GM21528 (cell line): ENCODE measurements at regions not wholly inside any gene's neighbourhood (a gene's known extent, or its start where the extent isn't known, plus 50 kb on each side); places are given as distances from the start of the nearest gene placed in this dataset.
"Not testable (repeated sequence)": the region's sequence is repeated elsewhere in the genome, so short reads cannot be mapped to it uniquely, and the experiment has no call there.

Source experiments
- ATAC-seq: cut with Tn5 transposase; IDR thresholded peaks from one replicate; pipeline ENCODE4 v1.9.1; 2021; ENCODE audit warnings: mild to moderate bottlenecking, moderate library complexity; ENCODE audit not compliant: unreplicated experiment, low FRiP score

DNA sequence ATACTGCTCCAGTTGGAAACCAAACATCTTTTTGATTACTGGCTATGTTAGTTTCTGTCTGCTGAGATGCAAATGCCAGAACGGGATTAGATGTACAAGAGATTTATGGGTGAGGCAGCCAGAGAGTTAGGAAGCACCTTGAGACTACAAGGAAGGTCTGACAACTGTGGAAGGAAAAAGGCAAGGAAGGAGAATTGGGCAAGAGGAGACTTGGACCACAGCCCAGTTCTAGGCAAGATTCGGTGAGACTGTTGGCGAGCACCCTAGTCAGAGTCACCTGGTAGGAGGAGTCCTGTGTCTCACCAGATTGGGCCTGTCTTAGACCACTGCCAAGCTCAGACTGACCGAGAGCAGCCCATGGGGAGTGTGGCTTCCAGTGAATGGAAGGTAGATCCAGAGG is 91.8 kb upstream of the F13A1 start:
- ATAC-seq: no peak

DNA sequence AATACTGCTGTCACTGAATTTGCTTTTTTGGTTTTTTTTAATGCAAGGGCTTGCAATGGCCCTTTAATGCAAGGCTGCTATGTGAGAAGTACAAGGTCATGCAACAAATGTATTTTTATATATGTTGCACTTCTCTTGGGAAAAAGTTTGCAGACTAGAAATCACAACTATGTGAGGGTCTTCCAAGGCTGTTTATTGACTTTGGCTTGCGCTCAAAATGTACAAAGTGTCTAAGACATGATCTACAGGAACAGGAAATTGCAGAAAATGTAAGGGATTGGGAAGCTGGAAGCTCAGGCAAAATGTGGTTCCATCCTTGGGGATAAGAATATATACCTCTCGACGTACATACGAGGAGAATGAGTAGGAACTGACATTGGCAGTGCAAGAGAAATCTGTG is 92.2 kb upstream of the F13A1 start:
- no peak for ATAC-seq

DNA sequence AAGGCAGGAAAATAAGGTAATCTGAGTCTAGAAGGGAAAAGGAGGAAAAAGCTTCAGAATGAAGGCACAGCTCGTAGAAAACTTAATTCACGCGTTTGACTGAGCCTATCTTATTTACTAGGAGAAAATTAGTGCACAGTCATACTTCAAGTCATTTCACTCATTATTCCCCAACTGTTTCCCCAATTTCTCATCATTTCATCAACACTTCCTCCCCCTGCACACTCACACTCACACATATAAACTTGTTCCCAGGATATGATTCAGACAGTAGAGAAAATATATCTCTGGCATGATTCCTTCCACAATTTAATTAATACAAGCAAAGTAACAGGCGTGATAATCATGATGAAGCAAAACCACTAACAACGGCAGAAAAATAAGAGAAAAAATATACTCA is 94.5 kb upstream of the F13A1 start:
- ATAC-seq: no peak

DNA sequence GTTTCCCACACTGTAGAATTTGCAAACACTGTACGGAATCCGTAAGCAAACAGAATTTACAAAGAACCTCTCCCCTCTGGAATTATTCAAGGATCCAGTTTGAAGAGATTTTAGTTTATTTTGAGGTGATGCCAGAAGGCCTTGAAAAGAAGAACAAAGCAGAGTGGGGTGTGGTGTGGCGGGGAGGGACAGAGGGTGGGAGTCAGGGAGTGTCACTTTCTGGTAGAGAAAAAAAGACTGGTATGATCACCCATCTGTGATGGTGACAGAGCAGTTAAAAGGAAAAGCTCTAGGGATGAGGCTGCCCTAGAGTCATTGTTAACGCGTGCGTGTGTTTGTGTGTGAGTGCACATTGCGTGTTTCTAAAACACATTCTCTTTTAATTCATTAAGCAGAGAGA is 97.0 kb upstream of the F13A1 start:
- no peak for ATAC-seq

DNA sequence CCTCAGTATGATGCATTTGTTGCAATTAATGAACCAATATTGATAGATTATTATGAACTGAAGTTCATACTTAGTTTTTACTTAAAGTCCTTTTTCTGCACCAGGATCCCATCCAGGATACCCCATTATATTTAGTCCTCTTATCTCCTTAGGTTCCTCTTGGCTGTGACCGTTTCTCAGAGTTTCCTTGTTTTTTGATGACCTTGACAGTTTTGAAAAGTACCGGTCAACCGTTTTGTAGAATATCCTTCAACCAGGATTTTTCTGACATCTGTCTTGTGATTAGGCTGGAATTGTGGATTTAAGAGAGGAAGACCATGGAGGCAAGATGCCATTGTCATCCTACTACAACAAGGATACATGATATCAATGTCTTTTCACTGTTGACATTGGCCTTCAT is 98.0 kb upstream of the F13A1 start:
- no peak for ATAC-seq

DNA sequence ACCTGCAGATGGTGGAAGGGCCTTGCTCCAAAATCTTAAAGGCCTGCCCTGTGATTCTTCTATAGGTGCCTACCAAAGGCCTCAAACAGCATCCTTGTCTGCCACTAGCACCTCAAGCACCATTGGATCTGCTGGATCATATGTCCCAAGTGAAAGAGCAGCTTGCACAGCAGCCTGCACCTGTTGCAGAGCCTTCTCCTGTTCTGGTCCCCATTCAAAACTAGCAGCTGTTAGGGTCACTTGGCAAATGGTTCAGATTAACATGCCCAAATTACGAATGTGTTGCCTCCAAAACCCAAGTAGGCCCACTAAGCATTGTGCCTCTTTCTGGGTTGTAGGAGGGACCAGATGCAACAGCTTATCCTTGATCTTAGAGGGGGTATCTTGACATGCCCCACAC is 99.6 kb upstream of the F13A1 start:
- ATAC-seq: no peak

DNA sequence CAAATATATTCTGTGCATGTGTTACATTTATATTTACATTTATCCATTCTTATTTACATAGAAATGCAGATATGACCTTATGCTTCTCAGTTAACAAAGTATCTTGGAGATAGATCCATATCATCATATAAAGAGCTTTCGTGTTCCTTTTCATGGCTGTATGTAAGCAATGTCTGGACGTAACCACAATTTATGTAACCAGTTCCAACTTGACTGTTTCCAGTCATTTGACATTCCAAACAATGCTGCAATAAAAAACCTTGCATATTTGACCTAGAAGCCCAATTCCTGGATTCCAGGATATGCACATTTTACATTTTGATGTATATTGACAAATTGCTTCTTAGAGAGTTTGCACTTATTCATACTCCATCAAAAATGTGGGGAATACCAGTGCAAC is 113.7 kb upstream of the F13A1 start:
- no peak for ATAC-seq

DNA sequence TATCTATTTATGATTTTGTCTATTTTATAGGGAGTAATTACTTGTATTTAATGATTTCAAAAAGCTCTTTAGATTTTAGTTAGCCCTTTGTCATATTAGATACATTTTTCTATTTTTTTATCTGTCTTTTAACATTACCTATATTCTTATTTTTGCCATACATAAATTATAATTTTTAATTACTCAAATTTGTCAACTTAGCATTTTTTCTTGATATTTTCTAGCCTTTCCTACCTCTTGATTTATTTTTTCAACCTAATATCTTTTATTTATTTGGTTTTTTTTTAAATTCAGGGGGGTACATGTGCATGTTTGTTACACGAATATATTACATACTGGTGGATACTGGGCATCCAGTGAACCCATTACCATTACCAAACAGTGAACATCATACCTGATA is 114.3 kb upstream of the F13A1 start:
- ATAC-seq: no peak

DNA sequence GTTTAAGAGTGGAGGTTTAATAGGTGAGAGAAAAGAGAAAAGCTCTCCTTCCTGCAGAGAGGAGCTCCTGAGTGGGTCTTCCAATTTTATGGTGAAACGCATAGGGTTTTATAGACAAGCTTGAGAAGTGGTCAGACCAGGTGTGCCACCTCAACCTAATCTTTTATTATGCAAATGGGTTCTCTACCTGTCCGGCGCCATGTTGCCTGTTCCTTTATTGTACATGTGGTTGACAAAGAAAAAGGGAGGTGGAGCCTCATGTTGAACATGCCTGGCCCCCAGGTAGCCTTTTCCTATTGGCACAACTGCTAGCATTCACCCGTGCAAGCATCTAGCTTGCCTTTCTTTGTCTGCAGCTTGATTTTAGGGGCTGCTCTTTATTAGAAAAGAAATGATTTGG is 115.9 kb upstream of the F13A1 start:
- no peak for ATAC-seq

DNA sequence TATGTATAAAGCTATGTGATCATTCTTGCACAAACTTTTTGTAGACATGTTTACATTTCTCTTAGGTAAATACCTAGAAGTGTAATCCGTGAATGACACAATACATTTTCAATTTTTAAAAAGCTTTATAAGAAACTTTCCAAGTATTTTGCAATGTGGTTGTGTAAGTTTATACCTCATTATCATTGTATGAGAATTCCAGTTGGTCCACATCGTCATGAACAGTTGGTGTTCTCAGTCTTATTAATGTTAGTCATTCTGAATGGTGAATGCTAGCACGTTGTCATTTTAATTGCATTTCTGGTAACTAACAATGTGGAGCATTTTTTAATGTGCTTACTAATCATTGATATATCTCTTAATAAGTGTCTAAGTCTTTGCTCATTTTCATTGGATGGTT is 116.5 kb upstream of the F13A1 start:
- no peak for ATAC-seq

DNA sequence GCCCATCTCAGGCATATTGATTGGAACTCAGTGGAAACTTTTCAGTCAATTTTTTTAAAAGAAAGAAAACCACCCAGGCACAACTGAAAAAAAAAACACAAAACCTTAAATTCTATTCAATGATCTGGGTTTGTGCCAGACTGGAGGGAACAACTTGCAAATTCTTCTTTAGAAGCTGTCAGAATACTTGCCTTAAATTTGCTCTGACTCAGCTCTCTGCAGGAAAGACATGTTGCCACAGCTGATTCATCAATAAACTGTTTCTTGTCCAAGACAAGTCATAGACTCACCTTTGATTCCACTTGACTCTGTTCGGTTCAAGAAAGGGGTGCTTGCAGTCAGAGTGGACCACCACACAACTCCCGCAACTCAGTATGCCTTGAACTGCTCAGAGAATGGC is 117.8 kb upstream of the F13A1 start:
- no peak for ATAC-seq

DNA sequence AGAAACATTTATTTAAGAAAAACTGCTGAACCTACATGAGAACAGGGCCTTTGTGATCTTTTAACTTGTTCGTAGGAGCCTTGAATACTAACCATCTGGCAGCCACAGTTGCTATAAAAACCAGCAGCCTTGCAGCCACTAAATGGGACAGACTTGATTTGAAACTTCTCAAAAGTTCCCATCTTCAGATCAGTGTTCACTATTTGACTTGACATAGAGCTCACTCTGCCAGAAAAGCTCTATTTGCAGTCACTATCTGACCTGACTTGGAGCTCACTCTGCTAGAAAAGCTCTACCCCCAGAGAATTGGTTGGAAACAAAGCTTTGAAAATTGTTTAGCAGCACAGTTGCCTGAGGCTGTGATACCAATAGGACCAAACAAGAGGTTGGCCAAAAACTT is 119.3 kb upstream of the F13A1 start:
- no peak for ATAC-seq

DNA sequence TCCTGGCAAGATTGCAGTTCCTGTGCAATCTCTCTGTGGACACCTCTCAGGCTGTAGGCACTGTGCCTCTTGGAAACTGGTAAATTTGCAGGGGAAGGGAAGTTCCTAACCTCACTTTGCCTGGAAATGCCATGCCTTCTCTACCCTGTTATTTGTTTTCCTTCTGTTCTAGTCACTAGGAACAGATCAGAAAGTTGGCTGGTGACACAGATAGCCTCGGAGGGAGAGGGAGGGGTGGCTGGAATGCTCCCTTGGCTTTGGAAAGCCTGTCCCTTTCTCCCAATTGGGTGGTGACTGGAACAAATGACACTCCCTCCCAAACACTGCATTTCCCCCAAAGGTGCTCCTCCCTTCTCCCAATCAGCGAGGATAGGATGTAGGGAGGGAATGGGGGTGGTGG is 131.5 kb upstream of the F13A1 start:
- ATAC-seq: no peak

DNA sequence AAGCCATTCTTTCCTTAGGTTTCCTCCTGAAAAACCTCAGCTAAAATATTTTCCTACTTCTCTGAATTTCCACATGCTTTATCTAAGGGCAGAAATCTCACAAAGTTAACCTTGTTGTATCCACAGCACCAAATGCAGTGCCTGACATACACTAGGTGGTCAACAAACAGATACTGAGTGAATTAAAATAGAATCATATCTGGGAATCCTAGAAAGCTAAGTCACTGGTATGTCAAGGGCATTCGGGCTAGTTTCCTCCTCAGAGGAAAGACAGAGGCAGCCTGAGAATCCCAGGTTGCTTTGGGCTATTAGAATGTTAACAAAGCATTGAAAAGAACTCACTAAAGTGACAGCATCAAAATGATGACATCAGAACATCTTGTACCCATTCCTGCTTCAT is 132.7 kb upstream of the F13A1 start:
- no peak for ATAC-seq

DNA sequence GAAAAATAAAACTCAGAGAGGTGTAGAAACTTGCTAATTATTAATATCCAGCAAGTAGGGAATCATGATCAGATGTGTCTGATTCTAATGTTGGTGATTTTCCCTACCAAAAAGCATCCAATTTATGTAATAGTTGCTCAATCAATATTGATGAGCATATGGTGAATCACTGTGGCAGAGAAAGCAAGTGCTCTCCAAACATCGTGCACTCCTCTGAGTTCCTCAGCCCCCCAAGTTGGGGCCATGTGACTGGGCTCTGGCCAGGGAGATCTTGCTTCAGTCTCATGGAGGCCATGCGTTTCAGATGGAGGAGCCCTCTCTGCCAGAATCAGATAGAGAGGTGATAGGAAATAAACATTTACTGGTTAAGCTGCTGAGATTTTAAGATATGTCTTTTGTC is 133.2 kb upstream of the LY86 start:
- no peak for ATAC-seq

DNA sequence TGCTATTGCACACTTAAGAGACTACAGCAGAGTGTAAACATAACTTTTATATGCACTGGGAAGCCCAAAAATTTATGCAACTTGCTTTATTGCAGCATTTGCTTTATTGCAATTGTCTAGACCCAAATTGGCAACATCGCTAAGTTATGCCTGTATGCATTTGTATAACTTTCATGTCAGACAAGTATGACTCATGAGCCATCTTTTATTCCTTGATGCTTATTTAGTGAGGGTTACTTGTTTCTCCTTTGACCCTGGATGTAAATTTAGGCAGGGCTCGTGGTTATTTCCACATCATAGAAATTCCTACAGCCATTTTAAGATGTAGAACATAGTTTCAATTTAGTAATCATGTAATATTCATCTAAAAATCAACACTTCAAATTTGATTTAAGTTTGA is 130.3 kb upstream of the LY86 start:
- no peak for ATAC-seq

DNA sequence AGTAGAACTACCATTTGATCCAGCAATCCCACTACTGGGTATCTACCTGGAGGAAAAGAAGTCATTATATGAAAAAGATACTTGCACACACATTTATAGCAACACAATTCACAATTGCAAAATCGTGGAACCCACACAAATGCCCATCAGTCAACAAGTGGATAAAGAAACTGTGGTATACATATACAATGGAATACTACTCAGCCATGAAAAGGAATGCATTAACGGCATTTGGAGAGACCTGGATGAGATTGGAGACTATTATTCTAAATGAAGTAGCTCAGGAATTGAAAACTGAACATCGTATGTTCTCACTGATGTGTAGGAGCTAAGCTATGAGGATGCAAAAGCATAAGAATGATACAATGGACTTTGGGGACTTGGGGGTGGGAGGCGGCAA is 128.6 kb upstream of the LY86 start:
- not testable (repeated sequence) for ATAC-seq

DNA sequence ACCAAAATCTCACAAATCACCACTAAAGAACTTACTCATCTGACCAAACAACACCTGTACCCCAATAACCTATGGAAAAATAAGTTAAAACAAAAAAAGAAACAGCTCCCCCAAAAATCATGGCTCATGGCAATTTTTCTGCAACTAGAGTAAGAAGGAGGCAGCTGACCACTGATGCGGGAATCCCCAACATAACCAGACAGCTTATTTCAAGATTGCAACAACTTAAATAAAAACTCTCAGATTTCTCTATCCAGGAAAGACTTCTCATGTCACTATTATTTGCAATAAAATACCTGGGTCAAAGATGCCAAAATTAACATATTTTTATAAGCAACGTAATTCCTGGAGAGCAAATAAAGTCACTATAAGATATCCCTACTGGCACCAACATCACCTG is 128.1 kb upstream of the LY86 start:
- ATAC-seq: no peak

DNA sequence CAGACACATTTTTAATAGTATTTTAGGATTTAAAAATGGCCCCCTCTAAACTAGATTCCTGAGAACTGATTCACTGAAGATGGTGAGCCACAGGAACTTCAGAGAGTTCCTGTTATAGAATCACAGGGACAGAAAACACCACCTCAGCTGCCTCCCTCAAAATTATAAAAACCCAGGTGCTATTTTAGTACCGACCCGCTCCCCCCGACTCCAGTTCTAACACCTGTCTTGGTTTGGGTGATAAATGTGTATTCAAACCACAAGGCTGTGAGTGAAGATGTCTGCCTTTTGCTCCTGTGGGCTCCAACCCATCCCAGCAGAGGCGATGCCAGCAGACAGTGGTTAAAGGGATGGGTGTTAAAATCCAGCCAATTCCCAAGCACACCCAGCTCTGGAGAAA is 127.4 kb upstream of the LY86 start:
- no peak for ATAC-seq

DNA sequence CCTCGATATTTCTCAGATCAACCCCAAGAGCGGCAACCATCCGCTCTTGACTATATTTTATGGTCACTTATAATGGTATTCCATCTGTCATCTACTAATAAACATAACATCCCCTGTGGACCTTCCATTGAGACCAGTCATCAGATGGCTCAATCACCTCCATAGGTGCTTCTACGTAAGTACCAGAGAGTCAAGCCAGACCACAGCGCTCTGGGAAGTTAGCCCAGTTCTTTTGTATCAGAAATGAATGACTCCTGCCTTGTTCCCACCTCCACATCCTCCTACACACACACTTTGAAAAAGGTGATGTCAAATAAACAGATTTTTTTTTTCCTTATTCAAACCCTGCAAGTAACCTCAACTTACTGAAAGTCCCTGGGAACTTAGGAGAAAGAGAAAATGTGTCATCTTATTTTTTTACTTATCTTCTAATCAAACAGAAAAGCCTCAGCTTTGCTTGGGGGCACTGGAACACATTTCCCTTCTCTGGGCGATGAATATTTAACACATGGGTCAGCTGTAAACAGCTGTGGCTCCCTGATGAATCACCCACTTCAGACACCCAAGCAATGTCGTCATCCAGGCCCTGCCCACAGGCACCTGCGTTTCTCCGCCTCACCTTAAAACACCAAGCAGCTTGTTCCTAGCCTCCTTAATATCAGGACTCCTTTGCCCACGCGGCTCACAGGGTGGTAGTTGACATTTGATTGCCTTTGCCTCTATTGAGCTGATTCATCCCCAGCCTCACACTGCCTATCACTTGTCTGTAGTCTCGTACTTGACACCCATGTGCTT is 121.4 kb upstream of the LY86 start:
- no peak for ATAC-seq

DNA sequence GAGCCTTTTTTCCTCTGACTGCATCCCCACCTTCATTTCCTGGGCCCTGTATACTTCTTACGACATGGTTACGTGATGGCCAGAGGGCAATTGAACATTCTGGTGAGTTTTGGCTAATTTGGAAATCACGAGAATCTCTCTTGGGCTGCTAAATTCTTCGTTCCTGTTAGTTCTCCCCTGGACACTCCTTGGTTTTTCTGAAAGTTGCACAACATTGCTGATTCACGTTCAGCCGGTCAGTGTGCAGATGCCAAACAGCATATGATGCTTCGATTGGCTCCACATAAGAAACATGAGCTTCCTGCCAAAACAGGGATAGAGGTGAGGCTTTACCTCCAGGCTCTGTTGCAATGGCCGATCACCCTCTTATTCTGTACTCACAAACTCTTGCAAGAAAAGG is 119.4 kb upstream of the LY86 start:
- no peak for ATAC-seq

DNA sequence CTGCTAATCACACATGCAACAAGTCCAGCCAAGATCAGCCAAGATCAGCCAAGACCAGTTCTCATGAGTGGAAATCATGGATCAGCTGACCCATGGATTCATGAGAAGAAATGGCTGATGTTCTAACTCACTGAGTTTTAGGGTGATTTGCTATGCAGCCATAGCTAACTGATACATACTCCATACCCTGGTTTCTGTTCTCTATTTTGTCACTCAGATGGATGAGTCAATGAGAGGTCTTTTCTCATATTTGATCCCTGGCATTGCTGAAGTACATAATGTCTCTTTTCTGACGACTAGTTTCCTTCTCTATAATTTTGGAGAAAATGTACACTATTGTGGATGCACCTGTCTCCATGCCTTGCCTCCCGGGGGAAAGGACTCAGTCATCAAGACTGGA is 118.4 kb upstream of the LY86 start:
- no peak for ATAC-seq

DNA sequence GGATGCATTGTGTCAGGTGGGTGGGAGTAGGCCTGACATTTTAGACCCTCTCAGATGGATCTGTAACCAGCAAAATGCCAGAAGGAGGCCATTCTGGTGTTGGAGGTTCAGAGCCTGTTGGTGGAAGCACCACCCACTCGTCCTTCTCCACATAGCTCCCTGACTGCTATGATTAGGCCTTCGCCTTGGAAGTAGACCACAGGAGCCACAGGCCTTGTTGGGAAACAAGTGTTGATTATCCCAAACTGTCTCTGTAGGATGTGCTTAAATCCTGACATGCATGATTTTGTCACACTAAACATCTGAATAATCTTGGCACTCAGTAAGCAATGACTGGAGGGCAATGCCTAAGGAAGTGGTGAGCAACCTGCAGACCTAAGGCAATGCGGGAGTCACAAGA is 117.2 kb upstream of the LY86 start:
- ATAC-seq: no peak
